ENCODE measurements at regions not wholly inside any gene's neighbourhood (a gene's known extent, or its start where the extent isn't known, plus 50 kb on each side); places are given as distances from the start of the nearest gene placed in this dataset.

GRCh38 chr3:101942356-101942755, 93.0 kb downstream of the NFKBIZ start:
- no peaks in the 10 kb centered on the region for H3K27me3 ChIP-seq
- no peak for DNase-seq
- no peak for ATAC-seq
- peaks cover 0 to 6% of the 10 kb centered on the region in 2 donors for H3K4me1 ChIP-seq
- no peaks in the 10 kb centered on the region for H3K36me3 ChIP-seq
- intact Hi-C loops (cut with DNase I; ENCODE audit: low total_unique reads) (no loop called here), in situ Hi-C loops (cut with MboI; ENCODE audit: low sequenced_read_pairs in 4 of 4) (no loop called here)
- H3K4me3 ChIP-seq, result no peak overlapping the region
- H3K27ac ChIP-seq, result no peak overlapping the region
- TF ChIP-seq POLR2A (IDR thresholded peaks at IDR 0.05), result no peak
- TF ChIP-seq CTCF (IDR thresholded peaks at IDR 0.05 in 4 of 5, conservative IDR thresholded peaks at IDR 0.05 in 1 of 5), result no peak
- no peaks in the 10 kb centered on the region for H3K9me3 ChIP-seq

GRCh38 chr3:101943029-101943428, 93.7 kb downstream of the NFKBIZ start:
- no peak overlapping the region for H3K27ac ChIP-seq
- TF ChIP-seq POLR2A (IDR thresholded peaks at IDR 0.05) (no peak), CTCF (IDR thresholded peaks at IDR 0.05 in 4 of 5, conservative IDR thresholded peaks at IDR 0.05 in 1 of 5) (no peak)
- no peaks in the 10 kb centered on the region for H3K36me3 ChIP-seq
- no peaks in the 10 kb centered on the region for H3K9me3 ChIP-seq
- H3K4me3 ChIP-seq, result no peak overlapping the region
- in situ Hi-C loops (cut with MboI; ENCODE audit: low sequenced_read_pairs in 4 of 4) (no loop called here), intact Hi-C loops (cut with DNase I; ENCODE audit: low total_unique reads) (no loop called here)
- H3K27me3 ChIP-seq, result no peaks in the 10 kb centered on the region
- ATAC-seq, result no peak
- DNase-seq, result no peak
- H3K4me1 ChIP-seq, result peaks cover 0 to 6% of the 10 kb centered on the region in 2 donors

GRCh38 chr3:101944308-101944707, 95.0 kb downstream of the NFKBIZ start:
- Histone ChIP-seq H3K27me3 (no peaks in the 10 kb centered on the region), H3K4me1 (peaks cover 0 to 6% of the 10 kb centered on the region in 2 donors), H3K9me3 (no peaks in the 10 kb centered on the region), H3K27ac (no peak overlapping the region), H3K36me3 (no peaks in the 10 kb centered on the region), H3K4me3 (no peak overlapping the region)
- in situ Hi-C loops (cut with MboI; ENCODE audit: low sequenced_read_pairs in 4 of 4), result no loop called here
- TF ChIP-seq CTCF (IDR thresholded peaks at IDR 0.05 in 4 of 5, conservative IDR thresholded peaks at IDR 0.05 in 1 of 5) (no peak), POLR2A (IDR thresholded peaks at IDR 0.05) (no peak)
- DNase-seq (no peak), ATAC-seq (no peak)
- intact Hi-C loops (cut with DNase I; ENCODE audit: low total_unique reads), result no loop called here

GRCh38 chr3:101945980-101946379, 96.7 kb downstream of the NFKBIZ start:
- DNase-seq (no peak), ATAC-seq (no peak)
- H3K36me3 ChIP-seq, result no peaks in the 10 kb centered on the region
- intact Hi-C loops (cut with DNase I; ENCODE audit: low total_unique reads) (no loop called here), in situ Hi-C loops (cut with MboI; ENCODE audit: low sequenced_read_pairs in 4 of 4) (no loop called here)
- H3K27me3 ChIP-seq, result no peaks in the 10 kb centered on the region
- TF ChIP-seq CTCF (IDR thresholded peaks at IDR 0.05 in 4 of 5, conservative IDR thresholded peaks at IDR 0.05 in 1 of 5), result no peak
- no peak for TF ChIP-seq POLR2A (IDR thresholded peaks at IDR 0.05)
- H3K27ac ChIP-seq, result no peak overlapping the region
- H3K4me1 ChIP-seq, result no peaks in the 10 kb centered on the region
- no peak overlapping the region for H3K4me3 ChIP-seq
- no peaks in the 10 kb centered on the region for H3K9me3 ChIP-seq

- in situ Hi-C loops (cut with MboI; ENCODE audit: low sequenced_read_pairs in 4 of 4), result no loop called here
Observed at GRCh38 chr3:101946906-101947305, 97.6 kb downstream of the NFKBIZ start.

More at GRCh38 chr3:101946906-101947305, 97.6 kb downstream of the NFKBIZ start:
- TF ChIP-seq POLR2A (IDR thresholded peaks at IDR 0.05) (no peak), CTCF (IDR thresholded peaks at IDR 0.05 in 4 of 5, conservative IDR thresholded peaks at IDR 0.05 in 1 of 5) (no peak)
- H3K27me3 ChIP-seq, result no peaks in the 10 kb centered on the region
- intact Hi-C loops (cut with DNase I; ENCODE audit: low total_unique reads), result no loop called here
- H3K27ac ChIP-seq, result no peak overlapping the region
- H3K4me3 ChIP-seq, result no peak overlapping the region
- H3K36me3 ChIP-seq, result no peaks in the 10 kb centered on the region
- H3K4me1 ChIP-seq, result no peaks in the 10 kb centered on the region
- DNase-seq (no peak), ATAC-seq (no peak)
- H3K9me3 ChIP-seq, result no peaks in the 10 kb centered on the region

All from gastrocnemius medialis (tissue), 4 donors.